Heart right ventricle (tissue), 16 donors: ENCODE measurements at regions not wholly inside any gene's neighbourhood (a gene's known extent, or its start where the extent isn't known, plus 50 kb on each side); places are given as distances from the start of the nearest gene placed in this dataset.

ENCODE experiments used
- ATAC-seq, 8 donors: fragments of 200-7000 bp; cut with Tn5 transposase; one replicate each; pipeline ENCODE4 v1.9.1; 2020; ENCODE audit warnings: mild to moderate bottlenecking in 8 of 8, moderate library complexity in 8 of 8, moderate number of reproducible peaks in 1 of 8
- DNase-seq, 2 donors: peaks; one replicate each; pipeline ENCODE4 v3.0.0-alpha.2; 2020
- H3K27ac ChIP-seq, 10 donors: fragments of 200-600 bp; sonication (generic) in 2 of 10; one replicate each; pipeline versions ENCODE4 v1.5.0 to v1.8.0; 2020 to 2022; ENCODE audit warnings: mild to moderate bottlenecking in 3 of 10
- H3K27me3 ChIP-seq, 7 donors: fragments of 200-600 bp; one replicate each; pipeline ENCODE4 v1.8.0; 2021 to 2022; ENCODE audit warnings: mild to moderate bottlenecking in 2 of 7
- H3K36me3 ChIP-seq, 9 donors: fragments of 200-600 bp; sonication (generic) in 1 of 9; one replicate each; pipeline versions ENCODE4 v1.5.0 to v1.8.0; 2020 to 2022; ENCODE audit warnings: mild to moderate bottlenecking in 2 of 9
- H3K4me1 ChIP-seq, 9 donors: fragments of 200-600 bp; sonication (generic) in 1 of 9; one replicate each; pipeline versions ENCODE4 v1.5.0 to v1.8.0; 2020 to 2022; ENCODE audit warnings: mild to moderate bottlenecking in 4 of 9
- H3K4me3 ChIP-seq, 10 donors: fragments of 200-600 bp; sonication (generic) in 2 of 10; one replicate each; pipeline versions ENCODE4 v1.5.0 to v1.8.0; 2020 to 2022; ENCODE audit warnings: mild to moderate bottlenecking in 7 of 10, moderate library complexity in 2 of 10
- H3K9me3 ChIP-seq, 11 donors: fragments of 200-600 bp in 10 of 11; sonication (generic) in 2 of 11; one replicate each; pipeline versions ENCODE4 v1.5.0 to v1.8.0; 2013 to 2022; ENCODE audit warnings: mild to moderate bottlenecking in 2 of 11, control low read depth in 1 of 11, moderate library complexity in 1 of 11
- WGBS, 2 donors: extraction: QIAGEN DNeasy Blood & Tissue Kit; methylation state at CpG; one replicate each; pipeline ENCODE4 v1.1.7; 2013; ENCODE audit warnings: inconsistent platforms in 1 of 2; 5-methylcytosine and 5-hydroxymethylcytosine counted together
- intact Hi-C, 10 donors: fragments of 100-400 bp; cut with DNase I; formaldehyde crosslinking; loops; one replicate each; pipeline versions ENCODE4 v1.11.1 to v1.14.2; 2022
- TF ChIP-seq, protein P1 (sequence below), 9 donors: fragments of 200-600 bp; sonication (generic) in 2 of 9; IDR thresholded peaks; one replicate each; pipeline versions ENCODE4 v1.5.0 to v1.8.0; 2021 to 2022; ENCODE audit warnings: antibody characterized with exemption in 9 of 9, mild to moderate bottlenecking in 5 of 9, moderate library complexity in 1 of 9
- donor health status: Arrhythmogenic right ventricular cardiomyopathy.
- donor health status: ischemic (EF 13 %, LVEDD 7.1; RV severe dilation, severe dysfunction).
- donor health status: healthy with polysubstance abuse.
- donor health status: DM: no; HTN: yes; CAD: no.
- donor health status: DM: no; HTN: no; CAD: no.
- donor health status: ischemic (EF 25% LVEDD 6.9; RV normal size, moderate dysfunction).
- donor health status: ischemic (EF 25% LVEDD 5.7; RV mildly dilated, moderate dysfunction).
- donor health status: healthy.
- donor health status: DM: yes; HTN: yes; CAD: no.
- donor health status: Ischemic cardiomyopathy.
- donor health status: ischemic (EF 35%, LVEDD 5.7; RV mildly dilated, moderate dysfunction).
- donor health status: nonischemic (EF 11% LVEDD 7.7; RV severe dilation, severe dysfunction).
- donor health status: DM: yes; HTN: yes; CAD: no.
- donor health status: PGD.
- donor health status: ischemic (EF 29% LVEDD 5.4; RV normal size, mild dysfunction).
- donor health status: nonischemic (EF 23%, LVEDD 6.1; RV moderate dilation, normal function).

DNA sequence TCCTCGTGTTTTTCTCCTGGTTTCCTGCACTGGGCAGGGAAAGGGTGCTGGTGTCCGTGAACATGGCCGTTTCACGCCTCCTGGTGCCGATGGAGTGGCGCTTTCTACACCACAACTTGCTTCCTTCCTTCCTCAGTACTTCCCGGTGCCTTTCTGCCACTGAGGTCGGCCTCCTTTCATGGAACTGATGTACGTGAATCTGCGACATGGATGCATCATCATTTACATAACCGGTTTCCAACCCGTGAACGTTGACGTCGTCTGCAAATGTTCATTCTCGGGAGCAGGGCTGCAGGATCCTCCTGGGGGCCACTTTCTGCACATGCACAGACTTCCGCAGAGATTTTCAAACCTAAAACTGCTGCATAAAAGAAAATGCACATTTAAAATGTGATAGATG, 474.4 kb downstream of the BRD1 start:
- ATAC-seq: no peak
- TF ChIP-seq, protein P1, sequence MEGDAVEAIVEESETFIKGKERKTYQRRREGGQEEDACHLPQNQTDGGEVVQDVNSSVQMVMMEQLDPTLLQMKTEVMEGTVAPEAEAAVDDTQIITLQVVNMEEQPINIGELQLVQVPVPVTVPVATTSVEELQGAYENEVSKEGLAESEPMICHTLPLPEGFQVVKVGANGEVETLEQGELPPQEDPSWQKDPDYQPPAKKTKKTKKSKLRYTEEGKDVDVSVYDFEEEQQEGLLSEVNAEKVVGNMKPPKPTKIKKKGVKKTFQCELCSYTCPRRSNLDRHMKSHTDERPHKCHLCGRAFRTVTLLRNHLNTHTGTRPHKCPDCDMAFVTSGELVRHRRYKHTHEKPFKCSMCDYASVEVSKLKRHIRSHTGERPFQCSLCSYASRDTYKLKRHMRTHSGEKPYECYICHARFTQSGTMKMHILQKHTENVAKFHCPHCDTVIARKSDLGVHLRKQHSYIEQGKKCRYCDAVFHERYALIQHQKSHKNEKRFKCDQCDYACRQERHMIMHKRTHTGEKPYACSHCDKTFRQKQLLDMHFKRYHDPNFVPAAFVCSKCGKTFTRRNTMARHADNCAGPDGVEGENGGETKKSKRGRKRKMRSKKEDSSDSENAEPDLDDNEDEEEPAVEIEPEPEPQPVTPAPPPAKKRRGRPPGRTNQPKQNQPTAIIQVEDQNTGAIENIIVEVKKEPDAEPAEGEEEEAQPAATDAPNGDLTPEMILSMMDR (IDR thresholded peaks at IDR 0.05): no peak
- intact Hi-C loops: no loop called here
- no peaks in the 10 kb centered on the region for H3K4me1 ChIP-seq
- WGBS, 2 donors: 84 to 86% methylated on average over 17 of the region's 17 CpGs
- H3K27ac ChIP-seq: no peak overlapping the region
- H3K36me3 ChIP-seq: no peaks in the 10 kb centered on the region
- no peak overlapping the region for H3K4me3 ChIP-seq
- no peaks in the 10 kb centered on the region for H3K9me3 ChIP-seq
- peaks cover 0 to 67% (median 32%) of the 10 kb centered on the region in 7 donors for H3K27me3 ChIP-seq
- DNase-seq: no peak

- no peaks in the 10 kb centered on the region for H3K9me3 ChIP-seq
- no peak overlapping the region for H3K27ac ChIP-seq
- no peak for ATAC-seq
- H3K4me1 ChIP-seq: no peaks in the 10 kb centered on the region
- H3K36me3 ChIP-seq: no peaks in the 10 kb centered on the region
- H3K27me3 ChIP-seq: peaks cover 0 to 61% (median 27%) of the 10 kb centered on the region in 7 donors
- TF ChIP-seq, protein P1 (IDR thresholded peaks at IDR 0.05): no peak
- 85% methylated on average over 29 of the region's 29 CpGs for WGBS, 2 donors
- no peak overlapping the region for H3K4me3 ChIP-seq
- intact Hi-C loops: no loop called here
- no peak for DNase-seq
These were observed 475.1 kb downstream of the BRD1 start for GRCh38 chr22:49352361-49353169.

GRCh38 chr22:49351761-49352227, 475.9 kb downstream of the BRD1 start:
- DNase-seq (no peak), ATAC-seq (no peak)
- H3K4me3 ChIP-seq: no peak overlapping the region
- H3K9me3 ChIP-seq: no peaks in the 10 kb centered on the region
- TF ChIP-seq, protein P1 (IDR thresholded peaks at IDR 0.05): no peak
- H3K27ac ChIP-seq: no peak overlapping the region
- H3K27me3 ChIP-seq: peaks cover 0 to 57% (median 27%) of the 10 kb centered on the region in 7 donors
- no peaks in the 10 kb centered on the region for H3K36me3 ChIP-seq
- intact Hi-C loops: no loop called here
- WGBS, 2 donors: 64 to 70% methylated on average over 22 of the region's 22 CpGs
- H3K4me1 ChIP-seq: no peaks in the 10 kb centered on the region

GRCh38 chr22:49350441-49351121, 477.1 kb downstream of the BRD1 start:
- TF ChIP-seq, protein P1 (IDR thresholded peaks at IDR 0.05): no peak
- Histone ChIP-seq H3K27me3 (peaks cover 0 to 61% (median 27%) of the 10 kb centered on the region in 7 donors), H3K36me3 (no peaks in the 10 kb centered on the region), H3K27ac (no peak overlapping the region), H3K4me1 (no peaks in the 10 kb centered on the region), H3K9me3 (no peaks in the 10 kb centered on the region), H3K4me3 (no peak overlapping the region)
- DNase-seq (no peak), ATAC-seq (no peak)
- intact Hi-C loops: no loop called here
- WGBS, 2 donors: 53 to 65% methylated on average over 18 of the region's 18 CpGs
